Esophagus mucosa (tissue), 1 donor: ENCODE measurements at regions not wholly inside any gene's neighbourhood (a gene's known extent, or its start where the extent isn't known, plus 50 kb on each side); places are given as distances from the start of the nearest gene placed in this dataset.

Source experiments
- ATAC-seq: fragments of 200-7000 bp; cut with Tn5 transposase; one replicate; pipeline ENCODE4 v1.9.1; 2020
- donor health status: DM: yes; HTN: yes; CAD: no.

DNA sequence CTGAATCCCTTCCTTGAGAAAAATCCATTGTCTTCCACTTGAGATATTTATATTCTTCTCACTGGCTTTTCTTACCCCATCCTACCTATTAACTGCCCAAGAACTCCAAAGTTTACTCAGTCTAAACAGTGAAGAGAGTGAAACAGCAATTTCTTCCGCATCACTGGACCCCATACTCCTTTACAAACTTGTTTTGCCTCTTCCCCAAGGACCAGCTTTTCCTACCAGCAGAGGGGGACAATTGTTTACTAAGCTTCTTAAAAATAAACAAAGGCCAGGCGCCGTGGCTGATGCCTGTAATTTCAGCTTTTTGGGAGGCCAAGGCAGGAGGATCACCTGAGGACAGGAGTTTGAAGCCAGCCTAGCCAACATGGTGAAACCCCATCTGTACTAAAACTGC lies 52.0 kb downstream of the LRATD1 start:
- ATAC-seq = no peak

DNA sequence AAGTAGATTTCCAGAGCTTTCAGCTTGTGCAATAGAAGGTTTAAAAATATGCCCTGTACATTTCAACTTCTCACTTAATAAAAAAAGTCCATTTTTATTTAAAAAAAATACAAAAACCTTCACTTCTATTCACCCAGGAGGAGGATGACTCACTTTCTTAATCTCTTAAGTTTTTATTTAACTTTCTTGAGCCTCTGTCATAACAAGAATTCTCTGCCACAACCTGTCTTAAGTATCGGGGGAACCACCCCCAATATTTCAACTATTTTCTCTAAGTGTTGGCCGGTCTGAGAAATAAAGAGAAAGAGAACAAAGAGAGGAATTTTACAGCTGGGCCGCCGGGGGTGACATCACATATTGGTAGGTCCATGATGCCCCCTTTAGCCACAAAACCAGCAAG lies 58.4 kb downstream of the LRATD1 start:
- ATAC-seq = peak; percentile 65

- ATAC-seq = no peak
These were observed 61.4 kb downstream of the LRATD1 start for GRCh38 chr2:14693874-14694273.

DNA sequence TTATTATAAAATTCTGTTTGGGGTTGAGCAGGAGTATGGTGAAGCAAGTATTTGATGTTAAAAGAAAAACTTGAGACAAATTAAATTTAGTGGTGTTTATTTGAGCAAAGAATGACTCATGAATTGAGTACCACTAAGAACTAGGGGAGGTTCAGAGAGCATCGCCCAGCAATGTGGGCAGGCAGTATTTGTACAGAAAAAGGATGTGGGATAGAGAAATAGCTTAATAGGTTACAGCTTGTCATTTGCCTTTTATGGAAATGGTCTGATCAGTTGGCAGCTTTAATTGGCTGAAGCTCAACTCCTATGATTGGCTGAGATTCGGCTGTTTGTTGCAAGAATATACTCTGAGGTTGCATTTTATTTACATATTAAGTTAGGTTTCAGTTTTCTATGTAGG lies 68.2 kb downstream of the LRATD1 start:
- no peak for ATAC-seq

GRCh38 chr2:14702258-14702657 lies 69.7 kb downstream of the LRATD1 start:
- no peak for ATAC-seq

GRCh38 chr2:14706201-14706600 lies 73.7 kb downstream of the LRATD1 start:
- no peak for ATAC-seq

DNA sequence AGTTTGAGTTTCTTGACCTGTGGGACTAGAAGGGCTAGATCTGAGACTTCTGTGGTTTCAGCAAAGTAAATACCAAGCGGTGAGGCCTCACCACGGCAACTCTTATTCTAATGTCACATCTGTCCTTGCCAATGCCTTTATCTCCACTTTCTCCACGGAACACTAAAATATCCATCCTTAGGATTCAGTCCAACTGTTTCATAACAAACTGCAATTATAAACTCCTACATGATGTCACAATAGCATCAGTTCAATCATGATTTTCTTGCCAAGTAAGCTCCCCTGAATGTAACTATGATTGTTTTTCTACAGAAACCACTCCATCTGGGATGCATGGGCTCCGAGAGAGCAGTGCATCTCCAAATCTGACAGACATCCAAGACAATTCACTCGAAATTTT lies 79.6 kb downstream of the LRATD1 start:
- ATAC-seq = no peak

DNA sequence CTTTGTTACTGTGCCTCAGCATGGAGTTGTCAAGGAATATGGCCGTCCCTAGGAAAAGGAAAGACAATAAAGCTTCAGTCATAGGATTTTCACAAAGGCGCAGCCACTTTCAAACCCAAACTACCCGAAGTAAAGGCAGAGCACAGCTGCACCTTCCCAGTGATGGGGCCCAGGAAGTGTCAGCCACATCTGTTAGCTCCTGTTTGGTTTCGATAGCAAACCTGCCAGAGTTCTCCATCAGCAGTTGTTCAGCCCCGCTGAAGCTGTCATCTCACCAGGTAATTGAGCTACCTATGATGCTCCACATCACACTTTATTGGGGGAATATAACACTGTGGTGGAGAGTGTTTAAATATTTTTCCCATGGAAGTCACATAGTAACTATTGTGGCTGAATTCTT lies 80.7 kb downstream of the LRATD1 start:
- ATAC-seq = no peak

- no peak for ATAC-seq
These were observed 83.1 kb downstream of the LRATD1 start for GRCh38 chr2:14715600-14715999.

DNA sequence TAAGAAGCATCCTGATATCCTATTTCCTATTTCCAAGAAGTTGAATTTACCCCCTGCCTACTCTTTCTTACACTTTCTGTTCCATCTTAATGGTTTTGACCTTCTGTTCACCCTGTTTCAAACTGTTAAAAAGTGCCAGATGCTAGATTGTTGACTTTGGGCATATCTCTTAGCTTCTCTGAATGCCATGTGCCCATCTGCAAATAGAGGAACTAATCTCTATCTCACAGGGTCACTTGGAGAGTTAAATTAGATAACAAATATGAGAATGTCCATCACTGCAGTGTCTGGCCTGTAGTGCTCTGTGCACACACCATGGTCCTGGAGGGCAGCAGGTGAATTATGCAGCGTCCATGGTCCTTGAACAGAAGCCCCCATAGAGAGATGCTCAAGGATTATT lies 83.8 kb downstream of the LRATD1 start:
- no peak for ATAC-seq

DNA sequence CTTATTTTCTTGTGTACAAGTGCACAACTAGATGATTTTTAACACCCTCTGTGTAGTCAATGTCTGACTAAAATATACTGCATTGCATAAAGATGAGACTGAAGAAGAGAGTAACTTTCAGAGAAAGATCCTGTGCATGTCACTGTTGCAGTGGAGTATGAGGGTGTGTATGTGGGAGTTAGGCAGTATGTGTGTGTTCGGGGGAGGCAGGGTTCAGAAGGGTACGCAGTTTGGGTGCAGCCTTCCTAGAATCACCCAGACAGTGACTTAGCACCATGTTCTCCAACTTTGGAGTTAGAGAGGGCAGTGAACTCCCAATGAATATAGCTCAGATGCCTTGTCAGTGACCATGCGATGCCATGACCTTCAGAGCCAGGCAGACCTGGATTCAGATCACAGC lies 84.6 kb downstream of the LRATD1 start:
- ATAC-seq = no peak

DNA sequence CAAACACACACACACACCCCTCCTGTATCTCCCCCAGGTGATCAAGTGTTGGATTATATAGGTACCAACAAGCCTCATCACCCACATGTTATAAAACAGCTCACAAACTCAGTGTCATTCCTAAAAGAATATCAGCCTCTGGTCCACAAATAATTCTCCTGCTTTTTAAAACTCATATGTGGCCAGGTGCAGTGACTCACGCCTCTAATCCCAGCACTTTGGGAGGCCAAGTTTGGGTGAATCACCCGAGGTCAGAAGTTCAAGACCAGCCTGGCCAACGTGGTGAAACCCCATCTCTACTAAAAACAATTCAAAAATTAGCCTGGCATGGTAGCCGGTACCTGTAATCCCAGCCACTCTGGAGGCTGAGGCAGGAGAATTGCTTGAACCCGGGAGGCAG lies 87.8 kb downstream of the LRATD1 start:
- peak; percentile 10 for ATAC-seq

GRCh38 chr2:14720739-14721138 lies 88.2 kb downstream of the LRATD1 start:
- ATAC-seq = no peak

DNA sequence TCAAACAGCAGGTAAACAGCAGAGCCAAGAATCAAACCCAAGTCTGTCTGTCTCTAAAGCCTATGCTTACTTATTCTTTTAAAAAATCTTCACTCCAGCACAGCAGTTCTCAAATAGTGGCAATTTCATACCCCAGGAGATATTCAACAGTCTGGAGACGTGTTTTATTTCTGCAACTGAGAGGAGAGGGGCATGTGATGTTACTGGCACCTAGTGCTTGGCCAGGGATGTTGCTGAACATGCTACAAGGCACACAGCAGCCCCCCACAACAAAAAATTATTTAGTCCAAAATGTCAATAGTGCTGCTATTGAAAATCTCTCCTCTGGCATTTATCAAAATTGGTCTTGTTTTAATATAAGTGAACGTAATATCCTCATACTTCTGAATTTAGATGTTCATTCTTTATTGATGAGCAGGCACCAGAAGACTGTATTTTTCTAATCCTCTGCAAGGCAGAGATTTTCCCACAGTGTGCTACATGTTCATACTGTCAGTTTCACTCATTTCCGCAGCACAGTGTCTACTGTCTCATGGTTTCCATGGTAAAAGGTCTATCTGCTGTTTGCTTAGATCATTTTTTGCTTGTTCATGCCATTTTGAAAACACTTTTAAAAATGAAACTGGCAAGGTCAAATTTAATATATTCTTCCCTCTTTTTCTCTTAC lies 90.5 kb downstream of the LRATD1 start:
- no peak for ATAC-seq

GRCh38 chr2:14723684-14724083 lies 91.2 kb downstream of the LRATD1 start:
- no peak for ATAC-seq

DNA sequence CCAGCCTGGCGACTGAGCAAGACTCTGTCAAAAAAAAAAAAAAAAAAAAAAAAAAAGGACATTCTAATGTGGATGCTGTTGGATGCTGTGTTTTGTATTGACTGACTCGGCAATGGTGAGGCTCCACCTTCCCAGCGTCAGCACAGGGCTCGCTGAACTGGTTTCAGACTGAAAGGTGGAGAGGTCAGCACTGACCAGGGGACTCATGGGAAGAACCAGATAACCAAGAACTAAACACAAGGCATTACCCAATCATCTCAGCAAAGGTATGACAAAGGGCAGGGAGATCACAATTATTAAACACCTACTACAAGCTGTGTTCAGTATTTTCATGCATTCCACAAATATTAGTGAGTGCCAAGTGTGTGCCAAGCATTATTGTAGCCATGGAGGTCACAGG lies 103.2 kb downstream of the LRATD1 start:
- peak; percentile 89 for ATAC-seq

GRCh38 chr2:14737201-14737600 lies 104.7 kb downstream of the LRATD1 start:
- no peak for ATAC-seq

GRCh38 chr2:14743861-14744260 lies 111.3 kb downstream of the LRATD1 start:
- ATAC-seq = peak; percentile 75

DNA sequence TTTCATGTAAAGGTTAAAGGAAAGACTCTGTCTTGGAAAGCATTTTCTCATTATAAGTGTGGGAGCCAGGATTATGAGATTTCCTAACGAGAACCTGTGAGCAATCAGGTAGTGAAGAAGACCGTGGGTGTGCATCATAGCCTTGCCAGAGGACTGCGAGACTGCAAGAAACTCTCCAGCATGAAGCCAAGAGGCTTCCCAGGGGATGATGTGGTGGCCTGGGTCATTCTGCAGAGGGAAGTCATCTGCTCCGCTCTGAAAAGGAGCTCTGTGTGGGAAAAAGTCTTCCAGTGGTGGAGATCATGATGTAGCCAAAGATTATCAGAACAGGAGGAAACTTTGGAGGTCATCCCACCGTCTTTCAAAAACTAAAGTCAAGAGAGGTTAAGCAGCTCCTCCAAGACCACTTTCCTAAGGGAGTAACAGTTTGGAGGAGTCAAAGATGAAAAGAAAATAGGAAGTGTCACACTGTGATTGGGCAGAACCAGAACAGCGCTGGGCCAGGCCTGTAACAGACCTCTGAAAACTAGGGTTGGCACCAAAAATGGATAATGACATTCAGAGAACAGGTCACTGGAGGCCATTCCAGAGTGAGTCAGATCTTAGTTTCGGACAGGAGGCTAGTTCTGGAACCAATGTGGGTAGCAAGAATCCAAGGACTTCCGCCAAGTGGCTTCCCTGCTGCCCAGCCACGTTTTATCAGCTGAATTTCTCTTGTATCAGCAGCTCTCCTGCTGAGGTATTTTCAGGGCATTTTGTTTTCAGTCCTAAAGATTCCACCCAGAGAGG lies 113.0 kb downstream of the LRATD1 start:
- no peak for ATAC-seq

- ATAC-seq = no peak
These were observed 113.6 kb downstream of the LRATD1 start for GRCh38 chr2:14746133-14746532.

DNA sequence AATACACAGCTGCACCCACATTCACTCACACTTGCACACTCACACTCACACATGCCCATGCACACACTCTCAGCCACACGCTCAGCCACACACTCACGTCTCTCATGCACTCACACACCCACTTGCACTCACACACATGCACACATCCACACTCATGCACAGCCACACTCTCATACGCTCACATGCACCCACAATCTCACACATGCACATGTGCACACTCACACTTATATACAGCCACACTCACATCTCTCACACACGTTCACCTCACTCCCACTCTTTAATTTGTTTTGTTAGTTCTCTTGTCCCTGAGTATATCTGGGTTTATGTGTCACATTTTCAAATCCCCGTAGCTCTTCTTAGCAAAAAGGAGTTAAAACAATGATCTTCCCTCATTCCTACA lies 114.9 kb downstream of the LRATD1 start:
- ATAC-seq = no peak

- peak; percentile 71 for ATAC-seq
These were observed 117.4 kb downstream of the LRATD1 start for GRCh38 chr2:14749884-14750283.

GRCh38 chr2:14750433-14750832 lies 117.9 kb downstream of the LRATD1 start:
- ATAC-seq = no peak

DNA sequence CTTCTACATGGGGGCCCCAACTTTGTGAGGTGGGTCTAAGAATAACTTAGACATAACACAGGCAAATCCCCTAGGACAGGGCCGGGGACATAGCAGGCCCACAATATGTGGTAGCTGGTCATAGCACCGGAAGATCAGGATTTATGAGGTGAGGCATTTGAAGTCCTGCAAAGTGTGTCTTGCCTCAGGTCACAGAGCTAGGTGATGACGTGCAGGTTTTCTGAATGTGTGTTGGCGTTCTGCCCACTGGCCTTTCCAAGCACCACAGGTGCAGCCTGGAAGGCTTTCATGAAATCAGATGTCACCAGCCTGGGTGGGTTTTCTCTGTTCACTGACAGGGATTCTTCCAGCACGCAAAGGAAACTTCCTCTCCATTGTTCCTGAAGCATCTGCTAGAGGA lies 119.1 kb downstream of the LRATD1 start:
- ATAC-seq = peak; percentile 63

DNA sequence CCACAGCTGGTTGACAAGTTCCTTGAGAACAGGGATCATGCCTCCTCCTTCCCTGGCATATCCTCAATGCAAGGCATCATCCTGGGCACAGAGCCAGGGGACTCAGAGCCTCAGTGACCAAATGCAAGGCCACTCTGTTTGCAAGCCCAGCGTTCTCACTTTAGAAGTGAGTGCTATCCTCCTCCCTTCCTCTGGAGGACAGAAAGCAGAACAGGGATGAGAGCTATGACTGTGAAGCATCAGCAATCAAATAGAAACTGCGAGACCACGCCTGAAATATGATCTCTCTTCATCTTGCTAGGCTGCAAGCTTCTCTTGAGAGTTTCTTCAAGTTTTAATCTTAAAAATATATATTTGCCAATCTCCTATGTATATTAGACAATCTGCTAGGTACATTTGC lies 119.8 kb downstream of the LRATD1 start:
- ATAC-seq = no peak
